Endothelial cell of umbilical vein (primary cell): ENCODE measurements at regions not wholly inside any gene's neighbourhood (a gene's known extent, or its start where the extent isn't known, plus 50 kb on each side); places are given as distances from the start of the nearest gene placed in this dataset.

Experiments
- CTCF ChIP-seq, 2 donors: IDR thresholded peaks; 1 replicate in 1 of 2; 2 replicates in 1 of 2; pipeline ENCODE4 v1.5.1; 2011; ENCODE audit warnings: low read length in 2 of 2, mild to moderate bottlenecking in 2 of 2, moderate library complexity in 2 of 2, control low read depth in 1 of 2, inconsistent platforms in 1 of 2, low read depth in 1 of 2; ENCODE audit not compliant: insufficient read depth in 1 of 2; ENCODE audit errors: extremely low read depth in 1 of 2
- EZH2 ChIP-seq: IDR thresholded peaks from 2 replicates; pipeline ENCODE4 v1.6.1; 2012; ENCODE audit warnings: borderline replicate concordance, low read depth, mild to moderate bottlenecking, moderate library complexity, low read length, inconsistent platforms; ENCODE audit not compliant: severe bottlenecking
- JUN ChIP-seq: IDR thresholded peaks from 2 replicates; pipeline ENCODE4 v1.6.1; 2011; ENCODE audit warnings: borderline replicate concordance, low read depth; ENCODE audit not compliant: insufficient read length, insufficient read depth
- MAX ChIP-seq: IDR thresholded peaks from 2 replicates; pipeline ENCODE4 v1.6.1; 2011; ENCODE audit not compliant: insufficient read depth, insufficient read length
- POLR2A ChIP-seq: IDR thresholded peaks from 2 replicates; pipeline ENCODE4 v1.6.1; 2012; ENCODE audit warnings: low read depth, mild to moderate bottlenecking, control low read depth, low read length
- POLR2AphosphoS5 ChIP-seq: IDR thresholded peaks from 2 replicates; pipeline ENCODE4 v1.6.1; 2012; ENCODE audit warnings: low read depth, mild to moderate bottlenecking, control low read depth, low read length, moderate library complexity; ENCODE audit not compliant: insufficient read depth

GRCh38 chr5:153900703-153901395 lies 137.9 kb downstream of the FAM114A2 start:
- no peak for TF ChIP-seq POLR2A
- no peak for TF ChIP-seq CTCF (IDR thresholded peaks at IDR 0.05; ENCODE audit: extremely low read depth in 1 of 2, insufficient read depth in 1 of 2, low read depth in 1 of 2, low read length in 2 of 2)
- no peak for TF ChIP-seq EZH2
- no peak for TF ChIP-seq POLR2AphosphoS5
- TF ChIP-seq MAX = no peak
- TF ChIP-seq JUN = no peak
